Neural cell (in vitro differentiated cells): ENCODE measurements at regions not wholly inside any gene's neighbourhood (a gene's known extent, or its start where the extent isn't known, plus 50 kb on each side); places are given as distances from the start of the nearest gene placed in this dataset.

ENCODE experiments used
- SMC3 ChIP-seq: fragments of 450-650 bp; conservative IDR thresholded peaks from 2 replicates; pipeline ENCODE4 v1.6.1; 2014; ENCODE audit warnings: antibody characterized with exemption, mild to moderate bottlenecking, moderate library complexity; ENCODE audit not compliant: poor library complexity
- TF ChIP-seq, protein P1 (sequence below): fragments of 450-650 bp; IDR thresholded peaks from 2 replicates; pipeline ENCODE4 v1.5.1; 2014; ENCODE audit warnings: antibody characterized with exemption, mild to moderate bottlenecking, moderate library complexity; ENCODE audit not compliant: poor library complexity, severe bottlenecking

DNA sequence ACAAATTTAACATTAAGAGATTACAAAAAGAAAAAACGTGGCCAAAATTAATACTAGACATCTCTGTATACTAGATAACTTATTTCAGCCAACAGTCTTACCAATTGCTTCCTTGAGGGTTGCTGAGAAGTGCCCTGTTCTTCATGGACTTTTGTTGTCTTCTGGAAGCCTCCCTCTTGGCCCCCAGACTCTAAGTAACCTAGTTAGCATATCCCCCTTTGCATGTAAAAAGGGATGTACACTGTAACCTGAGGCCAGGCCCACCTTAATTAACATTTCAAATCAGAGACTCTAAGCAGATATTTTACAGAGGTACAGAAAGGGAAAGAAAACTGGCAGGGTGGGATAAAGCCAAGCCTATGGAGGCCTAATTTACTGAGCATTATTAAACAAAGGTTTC is 1047.3 kb downstream of the ADGRL2 start:
- TF ChIP-seq, protein P1, sequence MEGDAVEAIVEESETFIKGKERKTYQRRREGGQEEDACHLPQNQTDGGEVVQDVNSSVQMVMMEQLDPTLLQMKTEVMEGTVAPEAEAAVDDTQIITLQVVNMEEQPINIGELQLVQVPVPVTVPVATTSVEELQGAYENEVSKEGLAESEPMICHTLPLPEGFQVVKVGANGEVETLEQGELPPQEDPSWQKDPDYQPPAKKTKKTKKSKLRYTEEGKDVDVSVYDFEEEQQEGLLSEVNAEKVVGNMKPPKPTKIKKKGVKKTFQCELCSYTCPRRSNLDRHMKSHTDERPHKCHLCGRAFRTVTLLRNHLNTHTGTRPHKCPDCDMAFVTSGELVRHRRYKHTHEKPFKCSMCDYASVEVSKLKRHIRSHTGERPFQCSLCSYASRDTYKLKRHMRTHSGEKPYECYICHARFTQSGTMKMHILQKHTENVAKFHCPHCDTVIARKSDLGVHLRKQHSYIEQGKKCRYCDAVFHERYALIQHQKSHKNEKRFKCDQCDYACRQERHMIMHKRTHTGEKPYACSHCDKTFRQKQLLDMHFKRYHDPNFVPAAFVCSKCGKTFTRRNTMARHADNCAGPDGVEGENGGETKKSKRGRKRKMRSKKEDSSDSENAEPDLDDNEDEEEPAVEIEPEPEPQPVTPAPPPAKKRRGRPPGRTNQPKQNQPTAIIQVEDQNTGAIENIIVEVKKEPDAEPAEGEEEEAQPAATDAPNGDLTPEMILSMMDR = no peak
- no peak for TF ChIP-seq SMC3
